Keratinocyte (primary cell): ENCODE measurements at regions not wholly inside any gene's neighbourhood (a gene's known extent, or its start where the extent isn't known, plus 50 kb on each side); places are given as distances from the start of the nearest gene placed in this dataset.

ENCODE experiments used
- CTCF ChIP-seq, 3 experiments: IDR thresholded peaks in 1 of 3; conservative IDR thresholded peaks in 1 of 3; optimal IDR thresholded peaks in 1 of 3; 2 replicates in 2 of 3; 3 replicates in 1 of 3; pipeline versions ENCODE3 to v1.5.1; 2011; ENCODE audit warnings: low read length in 3 of 3, mild to moderate bottlenecking in 3 of 3, moderate library complexity in 2 of 3, control low read depth in 1 of 3, inconsistent platforms in 1 of 3; ENCODE audit not compliant: insufficient read depth in 2 of 3; ENCODE audit errors: extremely low read depth in 1 of 3
- EZH2 ChIP-seq: IDR thresholded peaks from one replicate; pipeline ENCODE4 v1.6.1; 2012; ENCODE audit warnings: inconsistent platforms, mild to moderate bottlenecking, low read length, moderate library complexity

GRCh38 chr12:4107911-4108697, 165.5 kb upstream of the CCND2 start:
- no peak for TF ChIP-seq CTCF (optimal IDR thresholded peaks at IDR 0.05 in 1 of 3, IDR thresholded peaks at IDR 0.05 in 1 of 3, conservative IDR thresholded peaks at IDR 0.05 in 1 of 3; ENCODE audit: extremely low read depth in 1 of 3, insufficient read depth in 2 of 3, low read length in 3 of 3)
- TF ChIP-seq EZH2 = no peak
